HG03521 (cell line): ENCODE measurements at regions not wholly inside any gene's neighbourhood (a gene's known extent, or its start where the extent isn't known, plus 50 kb on each side); places are given as distances from the start of the nearest gene placed in this dataset.
"Not testable (repeated sequence)": the region's sequence is repeated elsewhere in the genome, so short reads cannot be mapped to it uniquely, and the experiment has no call there.

Source experiments
- ATAC-seq: cut with Tn5 transposase; IDR thresholded peaks from one replicate; pipeline ENCODE4 v1.9.1; 2021; ENCODE audit warnings: mild to moderate bottlenecking, moderate library complexity; ENCODE audit not compliant: unreplicated experiment

- ATAC-seq = no peak
Measured at GRCh38 chr1:61028136-61028535, 54.2 kb upstream of the NFIA start.

- ATAC-seq = not testable (repeated sequence)
Measured at GRCh38 chr1:61018068-61018467, 64.3 kb upstream of the NFIA start.

GRCh38 chr1:61017651-61018050, 64.7 kb upstream of the NFIA start:
- ATAC-seq = no peak

- ATAC-seq = no peak
Measured at GRCh38 chr1:61013946-61014667, 68.3 kb upstream of the NFIA start.

- no peak for ATAC-seq
Measured at GRCh38 chr1:61013189-61013945, 69.0 kb upstream of the NFIA start.

- ATAC-seq = no peak
Measured at GRCh38 chr1:61012341-61012761, 70.0 kb upstream of the NFIA start.

- ATAC-seq = no peak
Measured at GRCh38 chr1:61011561-61012263, 70.6 kb upstream of the NFIA start.

GRCh38 chr1:61007534-61008364, 74.6 kb upstream of the NFIA start:
- no peak for ATAC-seq

GRCh38 chr1:61005614-61006580, 76.5 kb upstream of the NFIA start:
- ATAC-seq = no peak

GRCh38 chr1:61004262-61005003, 77.9 kb upstream of the NFIA start:
- no peak for ATAC-seq

- ATAC-seq = no peak
Measured at GRCh38 chr1:61000327-61000726, 82.0 kb upstream of the NFIA start.

GRCh38 chr1:60998786-60999185, 83.6 kb upstream of the NFIA start:
- ATAC-seq = no peak

GRCh38 chr1:60994828-60995492, 87.4 kb upstream of the NFIA start:
- no peak for ATAC-seq

- no peak for ATAC-seq
Measured at GRCh38 chr1:60994369-60994768, 88.0 kb upstream of the NFIA start.

- no peak for ATAC-seq
Measured at GRCh38 chr1:60992165-60992564, 90.2 kb upstream of the NFIA start.

GRCh38 chr1:60990714-60991090, 91.7 kb upstream of the NFIA start:
- no peak for ATAC-seq

- no peak for ATAC-seq
Measured at GRCh38 chr1:60989749-60990713, 92.3 kb upstream of the NFIA start.
